ENCODE measurements at regions not wholly inside any gene's neighbourhood (a gene's known extent, or its start where the extent isn't known, plus 50 kb on each side); places are given as distances from the start of the nearest gene placed in this dataset.

DNA sequence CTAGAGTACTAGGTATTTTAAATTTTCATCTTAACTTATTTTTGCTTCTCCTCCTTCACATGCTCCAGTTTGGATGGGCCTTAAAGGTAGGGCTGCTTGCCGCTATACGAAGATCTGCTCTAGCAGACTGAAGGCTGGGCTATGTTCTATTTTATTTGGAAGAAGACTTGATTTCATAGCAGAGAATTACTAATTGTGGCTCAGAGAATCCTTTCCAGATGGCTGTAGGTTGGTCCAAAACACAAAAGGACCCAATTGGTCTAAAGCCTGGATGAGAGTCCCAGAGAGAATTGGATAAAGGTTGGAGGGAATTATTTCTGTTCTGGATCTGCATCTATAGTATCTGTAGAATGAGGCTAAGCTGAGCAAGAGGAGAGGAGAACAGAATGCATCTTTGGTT lies 719.4 kb upstream of the PTBP2 start:
- TF ChIP-seq EZH2phosphoT487 (conservative IDR thresholded peaks at IDR 0.05; ENCODE audit: low read length) = no peak
- TF ChIP-seq, protein P1, sequence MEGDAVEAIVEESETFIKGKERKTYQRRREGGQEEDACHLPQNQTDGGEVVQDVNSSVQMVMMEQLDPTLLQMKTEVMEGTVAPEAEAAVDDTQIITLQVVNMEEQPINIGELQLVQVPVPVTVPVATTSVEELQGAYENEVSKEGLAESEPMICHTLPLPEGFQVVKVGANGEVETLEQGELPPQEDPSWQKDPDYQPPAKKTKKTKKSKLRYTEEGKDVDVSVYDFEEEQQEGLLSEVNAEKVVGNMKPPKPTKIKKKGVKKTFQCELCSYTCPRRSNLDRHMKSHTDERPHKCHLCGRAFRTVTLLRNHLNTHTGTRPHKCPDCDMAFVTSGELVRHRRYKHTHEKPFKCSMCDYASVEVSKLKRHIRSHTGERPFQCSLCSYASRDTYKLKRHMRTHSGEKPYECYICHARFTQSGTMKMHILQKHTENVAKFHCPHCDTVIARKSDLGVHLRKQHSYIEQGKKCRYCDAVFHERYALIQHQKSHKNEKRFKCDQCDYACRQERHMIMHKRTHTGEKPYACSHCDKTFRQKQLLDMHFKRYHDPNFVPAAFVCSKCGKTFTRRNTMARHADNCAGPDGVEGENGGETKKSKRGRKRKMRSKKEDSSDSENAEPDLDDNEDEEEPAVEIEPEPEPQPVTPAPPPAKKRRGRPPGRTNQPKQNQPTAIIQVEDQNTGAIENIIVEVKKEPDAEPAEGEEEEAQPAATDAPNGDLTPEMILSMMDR (IDR thresholded peaks at IDR 0.05; ENCODE audit: insufficient read depth, low read length, poor library complexity, severe bottlenecking) = no peak
